Panc1 (cell line): ENCODE measurements at regions not wholly inside any gene's neighbourhood (a gene's known extent, or its start where the extent isn't known, plus 50 kb on each side); places are given as distances from the start of the nearest gene placed in this dataset.

Source experiments
- ATAC-seq: fragments of 200-7000 bp; cut with Tn5 transposase; 2 replicates; pipeline ENCODE4 v1.9.1; 2020; ENCODE audit warnings: mild to moderate bottlenecking, moderate library complexity
- BruUV-seq: library from RNA; stranded (reverse); fragments of 400-500 nt; replicated peaks from 2 replicates; lab custom pipeline; 2021; lab: Mats Ljungman, UMichigan
- CTCF ChIA-PET: fragments of 300-600 bp; sonication (Branson Sonifier 250); formaldehyde crosslinking; loops from one replicate; lab custom pipeline; 2022; ENCODE audit warnings: antibody characterized with exemption; lab: Charles Lee
- POLR2A ChIA-PET: fragments of 300-600 bp; sonication (Branson Sonifier 250); formaldehyde crosslinking; loops from one replicate; lab custom pipeline; 2022; ENCODE audit warnings: antibody characterized with exemption; lab: Charles Lee
- DNase-seq: peaks from one replicate; pipeline ENCODE4 v3.0.0-alpha.2; 2010; ENCODE audit warnings: low read depth, low spot score
- H3K27ac ChIP-seq: 2 replicates; pipeline ENCODE4 v1.5.1; 2011; ENCODE audit warnings: mild to moderate bottlenecking, low read length, inconsistent platforms
- H3K27me3 ChIP-seq: fragments of 200-500 bp; sonication (Bioruptor generic); 2 replicates; pipeline ENCODE4 v1.6.0; 2014; ENCODE audit warnings: low read length, inconsistent platforms; ENCODE audit not compliant: control insufficient read depth, insufficient read depth
- H3K36me3 ChIP-seq: fragments of 200-500 bp; sonication (Bioruptor generic); 2 replicates; pipeline ENCODE4 v1.5.1; 2014; ENCODE audit warnings: inconsistent platforms, mild to moderate bottlenecking, low read length, moderate library complexity; ENCODE audit not compliant: control insufficient read depth, insufficient read depth
- H3K4me1 ChIP-seq: 2 replicates; pipeline ENCODE4 v1.5.1; 2011; ENCODE audit warnings: inconsistent platforms, mild to moderate bottlenecking, low read length, moderate library complexity; ENCODE audit not compliant: control insufficient read depth, insufficient read depth
- H3K4me3 ChIP-seq, 2 experiments: 2 replicates each; pipeline ENCODE4 v1.5.1; 2011 to 2012; ENCODE audit warnings: low read depth in 2 of 2, low read length in 2 of 2, mild to moderate bottlenecking in 2 of 2, inconsistent platforms in 1 of 2, moderate library complexity in 1 of 2
- H3K9me3 ChIP-seq: fragments of 200-500 bp; sonication (Bioruptor generic); 2 replicates; pipeline ENCODE4 v1.5.1; 2014; ENCODE audit warnings: low read depth, mild to moderate bottlenecking, inconsistent platforms, low read length, moderate library complexity; ENCODE audit not compliant: control insufficient read depth, insufficient read depth
- CTCF ChIP-seq: fragments of 450-650 bp; IDR thresholded peaks from 2 replicates; pipeline ENCODE4 v1.5.1; 2017; ENCODE audit warnings: mild to moderate bottlenecking
- POLR2AphosphoS5 ChIP-seq: IDR thresholded peaks from 2 replicates; pipeline ENCODE4 v1.6.1; 2012; ENCODE audit warnings: mild to moderate bottlenecking, low read depth, low read length, moderate library complexity
- REST ChIP-seq, 2 experiments: IDR thresholded peaks; 2 replicates each; pipeline ENCODE4 v1.6.1; 2011 to 2012; ENCODE audit warnings: low read depth in 2 of 2, control low read depth in 1 of 2, low read length in 1 of 2, mild to moderate bottlenecking in 1 of 2, moderate library complexity in 1 of 2; ENCODE audit not compliant: insufficient read depth in 1 of 2
- SIN3A ChIP-seq: IDR thresholded peaks from 2 replicates; pipeline ENCODE4 v1.6.1; 2012; ENCODE audit warnings: low read depth, mild to moderate bottlenecking, low read length, moderate library complexity, borderline replicate concordance; ENCODE audit not compliant: insufficient read depth
- TCF7L2 ChIP-seq: IDR thresholded peaks from 2 replicates; pipeline ENCODE4 v1.6.1; 2011; ENCODE audit warnings: mild to moderate bottlenecking, low read depth, low read length, inconsistent platforms
- in situ Hi-C: cut with HindIII; loops from 2 replicates; pipeline ENCODE4 v1.10.0; 2016; ENCODE audit warnings: low sequenced_read_pairs, low pct_unique_long_range_greater_than_20kb
- intact Hi-C: fragments of 100-400 bp; cut with micrococcal nuclease; formaldehyde crosslinking; loops from one replicate; pipeline ENCODE4 v1.10.0; 2022; ENCODE audit not compliant: unreplicated experiment

- intact Hi-C loops (no loop called here), in situ Hi-C loops (no loop called here)
- no peaks in the 10 kb centered on the region for H3K36me3 ChIP-seq
- no peaks in the 10 kb centered on the region for H3K9me3 ChIP-seq
- no peak overlapping the region for H3K4me3 ChIP-seq
- ATAC-seq (no peak), DNase-seq (no peak)
- no peaks in the 10 kb centered on the region for H3K4me1 ChIP-seq
- no TSS peak for BruUV-seq
- ChIA-PET POLR2A (interaction anchor here (0.5 kb wide), 1 partner anchor 111 kb away, joined by 3 read pairs; no protein-coding TSS in a partner anchor), CTCF (no interaction called here)
- TF ChIP-seq REST (IDR thresholded peaks at IDR 0.05; ENCODE audit: insufficient read depth in 1 of 2, low read depth in 2 of 2, low read length in 1 of 2) = no peak
- TF ChIP-seq SIN3A = no peak
- no peak for TF ChIP-seq CTCF
- no peak for TF ChIP-seq POLR2AphosphoS5
- no peak for TF ChIP-seq TCF7L2
- H3K27me3 ChIP-seq = no peaks in the 10 kb centered on the region
- H3K27ac ChIP-seq = no peak overlapping the region
Measured at GRCh38 chr6:67883500-67884366, 751.3 kb upstream of the ADGRB3 start.

- DNase-seq (no peak), ATAC-seq (no peak)
- in situ Hi-C loops (no loop called here), intact Hi-C loops (no loop called here)
- no TSS peak for BruUV-seq
- Histone ChIP-seq H3K4me1 (no peaks in the 10 kb centered on the region), H3K36me3 (no peaks in the 10 kb centered on the region), H3K9me3 (no peaks in the 10 kb centered on the region), H3K4me3 (no peak overlapping the region), H3K27ac (no peak overlapping the region), H3K27me3 (no peaks in the 10 kb centered on the region)
- ChIA-PET POLR2A (no interaction called here), CTCF (no interaction called here)
- TF ChIP-seq SIN3A (no peak), TCF7L2 (no peak), CTCF (no peak), REST (IDR thresholded peaks at IDR 0.05; ENCODE audit: insufficient read depth in 1 of 2, low read depth in 2 of 2, low read length in 1 of 2) (no peak), POLR2AphosphoS5 (no peak)
Measured at GRCh38 chr6:67882436-67883311, 752.4 kb upstream of the ADGRB3 start.
